ENCODE measurements at regions not wholly inside any gene's neighbourhood (a gene's known extent, or its start where the extent isn't known, plus 50 kb on each side); places are given as distances from the start of the nearest gene placed in this dataset.

DNA sequence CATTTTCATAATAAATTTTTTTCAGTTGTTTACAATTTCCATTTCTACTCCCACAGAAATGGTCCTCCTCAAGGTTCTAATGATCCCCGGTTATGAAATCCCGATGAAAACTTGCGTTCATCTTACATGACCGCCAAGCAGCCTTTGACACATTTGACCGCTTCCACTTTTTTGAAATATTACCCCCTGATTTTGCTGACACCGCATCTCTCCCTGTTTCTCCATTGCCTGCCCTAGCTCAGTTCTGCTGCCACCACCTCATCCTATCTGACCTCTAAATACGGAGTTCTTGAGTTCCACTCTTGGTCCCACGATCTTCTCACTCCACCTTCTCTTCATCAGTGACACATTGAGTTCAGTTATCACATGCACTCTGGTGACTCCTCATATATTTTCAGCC lies 74.1 kb downstream of the SLC35B3 start:
- no peaks in the 10 kb centered on the region for H3K79me2 ChIP-seq (replicated peaks; ENCODE audit: insufficient read depth)
- H3K27ac ChIP-seq (ENCODE audit: low read depth): no peak overlapping the region
- H3K36me3 ChIP-seq (ENCODE audit: insufficient read depth): no peaks in the 10 kb centered on the region
- H4K20me1 ChIP-seq (replicated peaks; ENCODE audit: insufficient read depth): no peaks in the 10 kb centered on the region
- H3K27me3 ChIP-seq (ENCODE audit: insufficient read depth): no peaks in the 10 kb centered on the region
- no peak overlapping the region for H2AFZ ChIP-seq
- Mint-ChIP-seq H3K27ac (no peak overlapping the region), H3K27me3 (ENCODE audit: insufficient read depth, low read depth, poor library complexity) (no peaks in the 10 kb centered on the region), H3K36me3 (ENCODE audit: low read depth) (no peaks in the 10 kb centered on the region), H3K4me1 (no peaks in the 10 kb centered on the region), H3K9me3 (no peaks in the 10 kb centered on the region), H3K4me3 (no peak overlapping the region)
- no peaks in the 10 kb centered on the region for H3K4me1 ChIP-seq (ENCODE audit: insufficient read depth)
- ATAC-seq (no peak), DNase-seq (ENCODE audit: low spot score) (no peak)
- H3K9me2 ChIP-seq (ENCODE audit: insufficient read depth): peaks cover 4% of the 10 kb centered on the region; the same call in 1 of the 2 replicates
- no peak for TF ChIP-seq ZNF331 (CRISPR knock-in tag; IDR thresholded peaks at IDR 0.05; ENCODE audit: low read depth)
- TF ChIP-seq, protein P1, sequence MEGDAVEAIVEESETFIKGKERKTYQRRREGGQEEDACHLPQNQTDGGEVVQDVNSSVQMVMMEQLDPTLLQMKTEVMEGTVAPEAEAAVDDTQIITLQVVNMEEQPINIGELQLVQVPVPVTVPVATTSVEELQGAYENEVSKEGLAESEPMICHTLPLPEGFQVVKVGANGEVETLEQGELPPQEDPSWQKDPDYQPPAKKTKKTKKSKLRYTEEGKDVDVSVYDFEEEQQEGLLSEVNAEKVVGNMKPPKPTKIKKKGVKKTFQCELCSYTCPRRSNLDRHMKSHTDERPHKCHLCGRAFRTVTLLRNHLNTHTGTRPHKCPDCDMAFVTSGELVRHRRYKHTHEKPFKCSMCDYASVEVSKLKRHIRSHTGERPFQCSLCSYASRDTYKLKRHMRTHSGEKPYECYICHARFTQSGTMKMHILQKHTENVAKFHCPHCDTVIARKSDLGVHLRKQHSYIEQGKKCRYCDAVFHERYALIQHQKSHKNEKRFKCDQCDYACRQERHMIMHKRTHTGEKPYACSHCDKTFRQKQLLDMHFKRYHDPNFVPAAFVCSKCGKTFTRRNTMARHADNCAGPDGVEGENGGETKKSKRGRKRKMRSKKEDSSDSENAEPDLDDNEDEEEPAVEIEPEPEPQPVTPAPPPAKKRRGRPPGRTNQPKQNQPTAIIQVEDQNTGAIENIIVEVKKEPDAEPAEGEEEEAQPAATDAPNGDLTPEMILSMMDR (conservative IDR thresholded peaks at IDR 0.05; ENCODE audit: low read depth in 2 of 2): no peak
- TF ChIP-seq JUNB (IDR thresholded peaks at IDR 0.05; ENCODE audit: unreplicated experiment): no peak
- TF ChIP-seq, protein P2, sequence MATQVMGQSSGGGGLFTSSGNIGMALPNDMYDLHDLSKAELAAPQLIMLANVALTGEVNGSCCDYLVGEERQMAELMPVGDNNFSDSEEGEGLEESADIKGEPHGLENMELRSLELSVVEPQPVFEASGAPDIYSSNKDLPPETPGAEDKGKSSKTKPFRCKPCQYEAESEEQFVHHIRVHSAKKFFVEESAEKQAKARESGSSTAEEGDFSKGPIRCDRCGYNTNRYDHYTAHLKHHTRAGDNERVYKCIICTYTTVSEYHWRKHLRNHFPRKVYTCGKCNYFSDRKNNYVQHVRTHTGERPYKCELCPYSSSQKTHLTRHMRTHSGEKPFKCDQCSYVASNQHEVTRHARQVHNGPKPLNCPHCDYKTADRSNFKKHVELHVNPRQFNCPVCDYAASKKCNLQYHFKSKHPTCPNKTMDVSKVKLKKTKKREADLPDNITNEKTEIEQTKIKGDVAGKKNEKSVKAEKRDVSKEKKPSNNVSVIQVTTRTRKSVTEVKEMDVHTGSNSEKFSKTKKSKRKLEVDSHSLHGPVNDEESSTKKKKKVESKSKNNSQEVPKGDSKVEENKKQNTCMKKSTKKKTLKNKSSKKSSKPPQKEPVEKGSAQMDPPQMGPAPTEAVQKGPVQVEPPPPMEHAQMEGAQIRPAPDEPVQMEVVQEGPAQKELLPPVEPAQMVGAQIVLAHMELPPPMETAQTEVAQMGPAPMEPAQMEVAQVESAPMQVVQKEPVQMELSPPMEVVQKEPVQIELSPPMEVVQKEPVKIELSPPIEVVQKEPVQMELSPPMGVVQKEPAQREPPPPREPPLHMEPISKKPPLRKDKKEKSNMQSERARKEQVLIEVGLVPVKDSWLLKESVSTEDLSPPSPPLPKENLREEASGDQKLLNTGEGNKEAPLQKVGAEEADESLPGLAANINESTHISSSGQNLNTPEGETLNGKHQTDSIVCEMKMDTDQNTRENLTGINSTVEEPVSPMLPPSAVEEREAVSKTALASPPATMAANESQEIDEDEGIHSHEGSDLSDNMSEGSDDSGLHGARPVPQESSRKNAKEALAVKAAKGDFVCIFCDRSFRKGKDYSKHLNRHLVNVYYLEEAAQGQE (IDR thresholded peaks at IDR 0.05; ENCODE audit: unreplicated experiment): no peak
- TF ChIP-seq CREB1 (CRISPR knock-in tag; IDR thresholded peaks at IDR 0.05; ENCODE audit: low read depth): no peak
- TF ChIP-seq, protein P3, sequence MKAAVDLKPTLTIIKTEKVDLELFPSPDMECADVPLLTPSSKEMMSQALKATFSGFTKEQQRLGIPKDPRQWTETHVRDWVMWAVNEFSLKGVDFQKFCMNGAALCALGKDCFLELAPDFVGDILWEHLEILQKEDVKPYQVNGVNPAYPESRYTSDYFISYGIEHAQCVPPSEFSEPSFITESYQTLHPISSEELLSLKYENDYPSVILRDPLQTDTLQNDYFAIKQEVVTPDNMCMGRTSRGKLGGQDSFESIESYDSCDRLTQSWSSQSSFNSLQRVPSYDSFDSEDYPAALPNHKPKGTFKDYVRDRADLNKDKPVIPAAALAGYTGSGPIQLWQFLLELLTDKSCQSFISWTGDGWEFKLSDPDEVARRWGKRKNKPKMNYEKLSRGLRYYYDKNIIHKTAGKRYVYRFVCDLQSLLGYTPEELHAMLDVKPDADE (IDR thresholded peaks at IDR 0.05): no peak
- no peaks in the 10 kb centered on the region for H3F3A ChIP-seq (replicated peaks; ENCODE audit: low read depth)
- no peak overlapping the region for H3K4me2 ChIP-seq
- no peak overlapping the region for H3K4me3 ChIP-seq

DNA sequence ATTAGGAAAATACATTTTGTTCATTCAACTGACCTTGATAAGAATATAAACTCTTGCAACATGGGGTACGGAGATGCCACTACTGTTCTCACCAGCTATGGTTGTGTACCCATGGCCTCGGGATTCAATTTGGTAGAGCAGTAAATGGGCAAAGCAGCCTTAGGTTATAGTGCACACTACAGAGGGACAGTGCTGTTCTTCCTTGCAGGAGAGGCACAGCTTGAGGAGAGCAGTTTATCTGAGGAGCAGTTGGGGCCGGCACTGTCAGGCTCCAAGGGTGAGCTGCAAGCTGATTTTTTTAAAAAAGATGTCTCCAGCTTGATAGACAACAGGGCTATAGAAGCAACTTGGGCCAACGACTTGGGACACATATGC lies 82.4 kb downstream of the SLC35B3 start:
- no peak overlapping the region for H3K4me3 ChIP-seq
- H3K27me3 Mint-ChIP-seq (ENCODE audit: insufficient read depth, low read depth, poor library complexity): no peaks in the 10 kb centered on the region
- no peaks in the 10 kb centered on the region; the same call in 1 of the 3 replicates for H3K9me3 Mint-ChIP-seq
- no peaks in the 10 kb centered on the region for H3K36me3 ChIP-seq (ENCODE audit: insufficient read depth)
- no peak overlapping the region for H3K27ac Mint-ChIP-seq
- no peaks in the 10 kb centered on the region for H3F3A ChIP-seq (replicated peaks; ENCODE audit: low read depth)
- no peak for ATAC-seq
- H3K36me3 Mint-ChIP-seq (ENCODE audit: low read depth): no peaks in the 10 kb centered on the region
- H3K79me2 ChIP-seq (replicated peaks; ENCODE audit: insufficient read depth): no peaks in the 10 kb centered on the region
- H3K4me2 ChIP-seq: no peak overlapping the region
- peaks cover 5% of the 10 kb centered on the region; the same call in 1 of the 2 replicates for H3K9me2 ChIP-seq (ENCODE audit: insufficient read depth)
- H3K27ac ChIP-seq (ENCODE audit: low read depth): no peak overlapping the region
- no peak overlapping the region for H2AFZ ChIP-seq
- no peaks in the 10 kb centered on the region for H4K20me1 ChIP-seq (replicated peaks; ENCODE audit: insufficient read depth)
- DNase-seq (ENCODE audit: low spot score): no peak
- no peaks in the 10 kb centered on the region for H3K27me3 ChIP-seq (ENCODE audit: insufficient read depth)
- H3K4me1 Mint-ChIP-seq: no peaks in the 10 kb centered on the region
- H3K4me1 ChIP-seq (ENCODE audit: insufficient read depth): no peaks in the 10 kb centered on the region
- no peak overlapping the region for H3K4me3 Mint-ChIP-seq
- TF ChIP-seq EZH2phosphoT487 (IDR thresholded peaks at IDR 0.05; ENCODE audit: unreplicated experiment) (no peak), JUNB (IDR thresholded peaks at IDR 0.05; ENCODE audit: unreplicated experiment) (no peak)
- TF ChIP-seq, protein P2 (IDR thresholded peaks at IDR 0.05; ENCODE audit: unreplicated experiment): no peak
- TF ChIP-seq, protein P1 (conservative IDR thresholded peaks at IDR 0.05; ENCODE audit: low read depth in 2 of 2): no peak

All from GM23338 (cell line).